OCI-LY7 (cell line): ENCODE measurements at regions not wholly inside any gene's neighbourhood (a gene's known extent, or its start where the extent isn't known, plus 50 kb on each side); places are given as distances from the start of the nearest gene placed in this dataset.

Experiments
- BruUV-seq: library from RNA; stranded (reverse); fragments of 400-500 nt; replicated peaks from 2 replicates; lab custom pipeline; 2021; lab: Mats Ljungman, UMichigan
- CTCF ChIA-PET: fragments of 300-600 bp; sonication (Branson Sonifier 250); formaldehyde crosslinking; loops from one replicate; lab custom pipeline; 2022; ENCODE audit warnings: antibody characterized with exemption; ENCODE audit not compliant: unreplicated experiment; lab: Charles Lee
- POLR2A ChIA-PET: fragments of 300-600 bp; sonication (Branson Sonifier 250); formaldehyde crosslinking; loops from one replicate; lab custom pipeline; 2022; ENCODE audit warnings: antibody characterized with exemption; lab: Charles Lee
- DNase-seq: peaks from one replicate; pipeline ENCODE4 v3.0.0-alpha.2; 2015; ENCODE audit warnings: low spot score
- H2AFZ ChIP-seq: fragments of 200-600 bp; sonication (generic), shearing (Covaris generic); 2 replicates; pipeline ENCODE4 v1.6.1; 2014; ENCODE audit warnings: mild to moderate bottlenecking, antibody characterized with exemption, low read length, moderate library complexity
- H3K27ac ChIP-seq: fragments of 200-600 bp; sonication (generic); 2 replicates; pipeline ENCODE4 v1.5.1; 2014; ENCODE audit warnings: mixed run types, low read depth, mild to moderate bottlenecking, moderate library complexity, low read length, inconsistent platforms; ENCODE audit not compliant: poor library complexity, severe bottlenecking
- H3K36me3 ChIP-seq: fragments of 200-600 bp; sonication (generic); 2 replicates; pipeline ENCODE4 v1.6.1; 2014; ENCODE audit warnings: mild to moderate bottlenecking, antibody characterized with exemption, low read length, moderate library complexity, mixed read lengths; ENCODE audit not compliant: insufficient read depth
- H3K4me1 ChIP-seq: fragments of 200-600 bp; sonication (generic); 2 replicates; pipeline ENCODE4 v1.5.1; 2014; ENCODE audit warnings: mild to moderate bottlenecking, low read length; ENCODE audit not compliant: insufficient read depth, poor library complexity, severe bottlenecking
- H3K4me2 ChIP-seq: fragments of 200-600 bp; sonication (generic); 2 replicates; pipeline ENCODE4 v1.6.1; 2014; ENCODE audit warnings: mild to moderate bottlenecking, low read length
- H3K4me3 ChIP-seq: fragments of 200-600 bp; sonication (generic); 2 replicates; pipeline ENCODE4 v1.5.1; 2014; ENCODE audit warnings: mild to moderate bottlenecking, low read depth, low read length; ENCODE audit not compliant: poor library complexity, severe bottlenecking
- H3K79me2 ChIP-seq: fragments of 200-600 bp; sonication (generic); 2 replicates; pipeline ENCODE4 v1.6.1; 2016; ENCODE audit warnings: low read depth, mild to moderate bottlenecking, low read length, moderate library complexity, mixed read lengths; ENCODE audit not compliant: insufficient read depth
- H3K9me2 ChIP-seq: fragments of 200-600 bp; sonication (generic); 2 replicates; pipeline ENCODE4 v1.6.1; 2016; ENCODE audit warnings: mild to moderate bottlenecking, low read length, mixed read lengths; ENCODE audit not compliant: insufficient read depth
- H3K9me3 ChIP-seq: fragments of 200-600 bp; sonication (generic); 2 replicates; pipeline ENCODE4 v1.6.1; 2014; ENCODE audit warnings: mild to moderate bottlenecking, mixed run types, low read length, mixed read lengths
- H4K20me1 ChIP-seq: fragments of 200-600 bp; sonication (generic); 2 replicates; pipeline ENCODE4 v1.6.1; 2014; ENCODE audit warnings: mild to moderate bottlenecking, antibody characterized with exemption, low read length, moderate library complexity, mixed read lengths; ENCODE audit not compliant: insufficient read depth
- CTCF ChIP-seq: fragments of 200-600 bp; sonication (generic); conservative IDR thresholded peaks from 2 replicates; pipeline ENCODE4 v1.5.1; 2014; ENCODE audit warnings: mild to moderate bottlenecking, antibody characterized with exemption, low read length, moderate library complexity, mixed read lengths
- EZH2phosphoT487 ChIP-seq: fragments of 200-600 bp; sonication (generic); IDR thresholded peaks from 2 replicates; pipeline ENCODE4 v1.6.1; 2018; ENCODE audit warnings: low read depth, borderline replicate concordance, mild to moderate bottlenecking, mixed run types, antibody characterized with exemption, low read length, moderate library complexity, mixed read lengths
- intact Hi-C: fragments of 100-400 bp; cut with micrococcal nuclease; formaldehyde crosslinking; loops from one replicate; pipeline ENCODE4 v1.10.0; 2022; ENCODE audit not compliant: unreplicated experiment

GRCh38 chr5:74413403-74414048 is 227.0 kb downstream of the ENC1 start:
- Histone ChIP-seq H3K9me3 (no peaks in the 10 kb centered on the region), H3K9me2 (no peaks in the 10 kb centered on the region), H3K79me2 (no peaks in the 10 kb centered on the region), H2AFZ (no peak overlapping the region), H4K20me1 (no peaks in the 10 kb centered on the region), H3K27ac (no peak overlapping the region), H3K36me3 (no peaks in the 10 kb centered on the region), H3K4me1 (no peaks in the 10 kb centered on the region), H3K4me3 (no peak overlapping the region), H3K4me2 (no peak overlapping the region)
- no peak for DNase-seq
- BruUV-seq = no TSS peak
- POLR2A ChIA-PET = interaction anchor here (1.2 kb wide), 2 partner anchors 23 to 52 kb away, joined by 4 read pairs; no protein-coding TSS in a partner anchor
- intact Hi-C loops = no loop called here
- CTCF ChIA-PET = no interaction called here
- TF ChIP-seq CTCF (no peak), EZH2phosphoT487 (no peak)

- TF ChIP-seq CTCF (no peak), EZH2phosphoT487 (no peak)
- Histone ChIP-seq H3K4me1 (no peaks in the 10 kb centered on the region), H2AFZ (no peak overlapping the region), H3K27ac (no peak overlapping the region), H3K4me2 (no peak overlapping the region), H3K79me2 (no peaks in the 10 kb centered on the region), H3K9me3 (no peaks in the 10 kb centered on the region), H3K9me2 (no peaks in the 10 kb centered on the region), H3K4me3 (no peak overlapping the region), H4K20me1 (no peaks in the 10 kb centered on the region), H3K36me3 (no peaks in the 10 kb centered on the region)
- ChIA-PET CTCF (no interaction called here), POLR2A (interaction anchor here (1.2 kb wide), 2 partner anchors 22 to 53 kb away, joined by 4 read pairs; no protein-coding TSS in a partner anchor)
- no TSS peak for BruUV-seq
- intact Hi-C loops = no loop called here
- no peak for DNase-seq
Observed at GRCh38 chr5:74412066-74412465, 228.5 kb downstream of the ENC1 start.

- H3K36me3 ChIP-seq = no peaks in the 10 kb centered on the region
- no peak overlapping the region for H3K4me2 ChIP-seq
- ChIA-PET POLR2A (no interaction called here), CTCF (interaction anchor here (1.1 kb wide), 1 partner anchor 13 kb away, joined by 3 read pairs; no protein-coding TSS in a partner anchor)
- intact Hi-C loops = no loop called here
- no peaks in the 10 kb centered on the region for H3K4me1 ChIP-seq
- H3K79me2 ChIP-seq = no peaks in the 10 kb centered on the region
- no peak overlapping the region for H2AFZ ChIP-seq
- H3K27ac ChIP-seq = no peak overlapping the region
- no peaks in the 10 kb centered on the region for H3K9me3 ChIP-seq
- H3K4me3 ChIP-seq = no peak overlapping the region
- H3K9me2 ChIP-seq = no peaks in the 10 kb centered on the region
- no peak for TF ChIP-seq EZH2phosphoT487
- TF ChIP-seq CTCF = no peak
- DNase-seq = no peak
- H4K20me1 ChIP-seq = no peaks in the 10 kb centered on the region
- BruUV-seq = no TSS peak
Observed at GRCh38 chr5:74409712-74410111, 230.8 kb downstream of the ENC1 start.
